MM.1S (cell line): ENCODE measurements at regions not wholly inside any gene's neighbourhood (a gene's known extent, or its start where the extent isn't known, plus 50 kb on each side); places are given as distances from the start of the nearest gene placed in this dataset.
A peak's percentile ranks its signal among the peaks of the same experiment; 100 is the strongest.

ENCODE experiments used
- DNase-seq: peaks from one replicate; pipeline ENCODE4 v3.0.0-alpha.2; 2015
- H2AFZ ChIP-seq: fragments of 300-600 bp; sonication (generic); 2 replicates; pipeline ENCODE4 v1.6.0; 2016; ENCODE audit warnings: antibody characterized with exemption, low read length
- H3F3A ChIP-seq: fragments of 300-600 bp; sonication (generic); 2 replicates; pipeline ENCODE4 v1.6.1; 2016; ENCODE audit warnings: mild to moderate bottlenecking, antibody characterized with exemption, low read length, moderate library complexity, mixed read lengths; ENCODE audit not compliant: insufficient read depth
- H3K27ac ChIP-seq: fragments of 300-600 bp; sonication (generic); 2 replicates; pipeline ENCODE4 v1.5.1; 2016; ENCODE audit warnings: mild to moderate bottlenecking, low read length
- H3K27me3 ChIP-seq: fragments of 300-600 bp; sonication (generic); replicated peaks from 2 replicates; pipeline ENCODE4 v1.6.0; 2016; ENCODE audit warnings: low read length; ENCODE audit not compliant: insufficient read depth
- H3K36me3 ChIP-seq: fragments of 300-600 bp; sonication (generic); replicated peaks from 2 replicates; pipeline ENCODE4 v1.6.1; 2016; ENCODE audit warnings: mild to moderate bottlenecking, low read length, mixed read lengths; ENCODE audit not compliant: insufficient read depth
- H3K4me1 ChIP-seq: fragments of 300-600 bp; sonication (generic); 2 replicates; pipeline ENCODE4 v1.6.1; 2016; ENCODE audit warnings: low read length, mixed read lengths
- H3K4me2 ChIP-seq: fragments of 300-600 bp; sonication (generic); 2 replicates; pipeline ENCODE4 v1.6.0; 2016; ENCODE audit warnings: low read depth, low read length
- H3K4me3 ChIP-seq: fragments of 300-600 bp; sonication (generic); 2 replicates; pipeline ENCODE4 v1.5.1; 2016; ENCODE audit warnings: low read length, mixed read lengths
- H3K79me2 ChIP-seq: fragments of 300-600 bp; sonication (generic); 2 replicates; pipeline ENCODE4 v1.6.1; 2016; ENCODE audit warnings: mixed run types, low read length, mixed read lengths
- H3K9ac ChIP-seq: fragments of 300-600 bp; sonication (generic); 2 replicates; pipeline ENCODE4 v1.6.1; 2016; ENCODE audit warnings: low read length, mixed read lengths
- H3K9me2 ChIP-seq: fragments of 300-600 bp; sonication (generic); replicated peaks from 2 replicates; pipeline ENCODE4 v1.6.1; 2016; ENCODE audit warnings: mild to moderate bottlenecking, low read length, mixed read lengths; ENCODE audit not compliant: insufficient read depth
- H3K9me3 ChIP-seq: fragments of 300-600 bp; sonication (generic); replicated peaks from 2 replicates; pipeline ENCODE4 v1.6.1; 2016; ENCODE audit warnings: mild to moderate bottlenecking, low read length, mixed read lengths; ENCODE audit not compliant: insufficient read depth
- H4K20me1 ChIP-seq: fragments of 300-600 bp; sonication (generic); 2 replicates; pipeline ENCODE4 v1.6.1; 2016; ENCODE audit warnings: mild to moderate bottlenecking, low read length, moderate library complexity, mixed read lengths; ENCODE audit not compliant: insufficient read depth
- CTCF ChIP-seq: fragments of 300-600 bp; sonication (generic); IDR thresholded peaks from 2 replicates; pipeline ENCODE4 v1.5.1; 2016; ENCODE audit warnings: antibody characterized with exemption, low read length, mixed read lengths
- EZH2 ChIP-seq: fragments of 300-600 bp; sonication (generic); optimal IDR thresholded peaks from 2 replicates; pipeline ENCODE3; 2017; ENCODE audit warnings: low read depth, mild to moderate bottlenecking, antibody characterized with exemption, low read length, mixed read lengths
- EZH2phosphoT487 ChIP-seq: fragments of 300-600 bp; sonication (generic); IDR thresholded peaks from 2 replicates; pipeline ENCODE4 v1.6.1; 2018; ENCODE audit warnings: antibody characterized with exemption, low read length

GRCh38 chr11:112581747-112582146, 321.1 kb upstream of the PLET1 start:
- Histone ChIP-seq H2AFZ (no peak overlapping the region), H3K9ac (no peak overlapping the region), H3F3A (peaks cover 22% of the 10 kb centered on the region), H3K79me2 (no peaks in the 10 kb centered on the region), H3K9me2 (no peaks in the 10 kb centered on the region), H3K4me2 (peak overlapping the region; percentile 60; the same call in 1 of the 2 replicates), H3K4me1 (peaks cover 35% of the 10 kb centered on the region), H3K36me3 (no peaks in the 10 kb centered on the region), H3K27ac (no peak overlapping the region), H3K27me3 (no peaks in the 10 kb centered on the region), H4K20me1 (no peaks in the 10 kb centered on the region), H3K9me3 (no peaks in the 10 kb centered on the region), H3K4me3 (no peak overlapping the region)
- no peak for DNase-seq
- no peak for TF ChIP-seq CTCF
- TF ChIP-seq EZH2 = no peak
- TF ChIP-seq EZH2phosphoT487 = no peak

- TF ChIP-seq CTCF = no peak
- Histone ChIP-seq H2AFZ (no peak overlapping the region), H3K9me2 (no peaks in the 10 kb centered on the region), H3F3A (peaks cover 22% of the 10 kb centered on the region), H3K27ac (peak overlapping the region; percentile 57; the same call in 1 of the 2 replicates), H3K4me3 (no peak overlapping the region), H3K4me1 (peaks cover 35% of the 10 kb centered on the region), H4K20me1 (no peaks in the 10 kb centered on the region), H3K27me3 (no peaks in the 10 kb centered on the region), H3K4me2 (peak overlapping the region; percentile 60), H3K36me3 (no peaks in the 10 kb centered on the region), H3K9me3 (no peaks in the 10 kb centered on the region), H3K79me2 (no peaks in the 10 kb centered on the region), H3K9ac (no peak overlapping the region)
- DNase-seq = no peak
These were observed 321.7 kb upstream of the PLET1 start for GRCh38 chr11:112582366-112582765.

- TF ChIP-seq EZH2phosphoT487 (no peak), CTCF (no peak), EZH2 (no peak)
- Histone ChIP-seq H3K79me2 (no peaks in the 10 kb centered on the region), H3K27me3 (no peaks in the 10 kb centered on the region), H3K9me3 (no peaks in the 10 kb centered on the region), H3K9me2 (no peaks in the 10 kb centered on the region), H4K20me1 (no peaks in the 10 kb centered on the region), H3K36me3 (no peaks in the 10 kb centered on the region), H3K4me2 (peak overlapping the region; percentile 60), H3K27ac (peak overlapping the region; percentile 57; the same call in 1 of the 2 replicates), H3K4me3 (no peak overlapping the region), H3F3A (peaks cover 22% of the 10 kb centered on the region), H3K9ac (no peak overlapping the region), H3K4me1 (peaks cover 35% of the 10 kb centered on the region), H2AFZ (0 out of 2 replicates have a peak overlapping the region, but pooled peaks have one; percentile 7)
- DNase-seq = peak; percentile 96
These were observed 322.7 kb upstream of the PLET1 start for GRCh38 chr11:112583261-112583893.
